ENCODE measurements at regions not wholly inside any gene's neighbourhood (a gene's known extent, or its start where the extent isn't known, plus 50 kb on each side); places are given as distances from the start of the nearest gene placed in this dataset.
A peak's percentile ranks its signal among the peaks of the same experiment; 100 is the strongest.

DNA sequence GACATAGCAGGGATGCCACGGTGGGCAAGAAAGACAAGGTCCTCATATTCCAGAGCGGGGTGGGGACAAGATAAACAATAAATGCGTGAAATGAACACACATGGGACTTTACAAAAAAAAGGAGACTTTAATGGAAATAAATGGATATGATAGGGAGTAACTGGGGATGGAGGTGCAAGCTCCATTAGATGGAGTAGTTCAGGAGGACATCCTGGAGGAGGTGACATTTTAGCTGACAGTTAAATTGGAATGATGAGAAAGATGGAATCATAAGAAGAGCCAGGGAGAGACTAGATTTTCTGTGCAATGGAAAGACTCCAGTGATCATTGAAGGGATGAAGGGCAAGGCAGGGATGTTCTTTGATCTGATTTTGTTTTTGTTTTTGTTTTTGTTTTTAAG is 83.6 kb upstream of the MYL10 start:
- Histone ChIP-seq H3K18ac (ENCODE audit: low read length) (no peak overlapping the region), H2AK5ac (ENCODE audit: low read depth, low read length) (no peak overlapping the region), H3K4me2 (ENCODE audit: insufficient read depth, low read length, poor library complexity, severe bottlenecking) (no peak overlapping the region), H3K27me3 (ENCODE audit: control insufficient read depth in 3 of 3, insufficient read depth in 3 of 3, low read depth in 1 of 3, low read length in 3 of 3) (peaks cover 0 to under 1% (median 0%) of the 10 kb centered on the region in 3 experiments), H4K8ac (ENCODE audit: low read depth, low read length) (no peak overlapping the region), H3K36me3 (replicated peaks in 1 of 2; ENCODE audit: control insufficient read depth in 2 of 2, insufficient read depth in 2 of 2, low read length in 2 of 2) (no peaks in the 10 kb centered on the region), H4K91ac (ENCODE audit: low read depth, low read length, poor library complexity) (no peak overlapping the region), H2BK12ac (ENCODE audit: low read length) (no peak overlapping the region), H3K14ac (ENCODE audit: low read length) (no peak overlapping the region), H3K4me1 (ENCODE audit: control insufficient read depth in 2 of 2, insufficient read depth in 1 of 2, low read depth in 1 of 2, low read length in 2 of 2) (no peaks in the 10 kb centered on the region), H2BK5ac (ENCODE audit: low read length) (no peak overlapping the region), H3K23ac (ENCODE audit: low read depth, low read length, poor library complexity) (no peak overlapping the region), H3K4me3 (ENCODE audit: low read length in 2 of 2) (no peak overlapping the region), H3K27ac (replicated peaks; ENCODE audit: low read length) (no peak overlapping the region), H3K4ac (ENCODE audit: low read length) (no peak overlapping the region), H2BK15ac (ENCODE audit: low read length) (no peak overlapping the region), H3K79me1 (ENCODE audit: low read depth, low read length) (no peaks in the 10 kb centered on the region), H2AFZ (ENCODE audit: low read length) (no peak overlapping the region), H3K9me3 (replicated peaks in 1 of 2; ENCODE audit: control insufficient read depth in 2 of 2, insufficient read depth in 1 of 2, low read depth in 1 of 2, low read length in 2 of 2) (no peaks in the 10 kb centered on the region), H2BK120ac (ENCODE audit: low read depth, low read length) (no peak overlapping the region), H3K9ac (ENCODE audit: low read depth, low read length, poor library complexity) (no peak overlapping the region)
- DNase-seq (ENCODE audit: low spot score): no peak
- WGBS, 2 donors (ENCODE audit: extremely low coverage in 2 of 2, insufficient read length in 2 of 2, insufficient replicate concordance in 1 of 2): no CpG with 5 or more reads among the region's 3 CpGs

DNA sequence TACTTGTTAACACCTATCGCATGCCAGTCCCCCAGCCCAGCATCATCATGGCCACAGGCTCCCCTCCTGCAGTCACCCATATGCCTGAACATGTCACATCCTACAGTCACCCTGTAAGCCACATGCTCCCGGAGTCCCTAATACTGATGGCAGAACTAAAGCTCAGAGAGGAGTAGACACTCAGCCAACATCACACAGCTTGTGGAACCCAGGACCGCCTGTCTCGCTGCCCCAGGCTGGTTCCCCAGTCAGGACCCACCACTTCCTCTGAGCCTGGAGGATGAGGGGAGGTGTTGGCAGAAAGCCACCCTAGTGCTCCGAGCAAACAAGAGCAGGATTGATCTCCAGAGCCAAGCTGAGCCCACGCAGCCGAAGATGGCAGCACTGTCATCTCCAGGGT is 85.0 kb upstream of the MYL10 start:
- no peak overlapping the region for H3K4me2 ChIP-seq (ENCODE audit: insufficient read depth, low read length, poor library complexity, severe bottlenecking)
- H3K4me1 ChIP-seq (ENCODE audit: control insufficient read depth in 2 of 2, insufficient read depth in 1 of 2, low read depth in 1 of 2, low read length in 2 of 2): no peaks in the 10 kb centered on the region
- no peak overlapping the region for H2BK5ac ChIP-seq (ENCODE audit: low read length)
- H2AK5ac ChIP-seq (ENCODE audit: low read depth, low read length): no peak overlapping the region
- H3K14ac ChIP-seq (ENCODE audit: low read length): peak overlapping the region; percentile 1
- H4K91ac ChIP-seq (ENCODE audit: low read depth, low read length, poor library complexity): no peak overlapping the region
- H3K9ac ChIP-seq (ENCODE audit: low read depth, low read length, poor library complexity): no peak overlapping the region
- peak overlapping the region; percentile 10 for H2BK12ac ChIP-seq (ENCODE audit: low read length)
- no peaks in the 10 kb centered on the region for H3K36me3 ChIP-seq (replicated peaks in 1 of 2; ENCODE audit: control insufficient read depth in 2 of 2, insufficient read depth in 2 of 2, low read length in 2 of 2)
- H4K8ac ChIP-seq (ENCODE audit: low read depth, low read length): no peak overlapping the region
- no peak overlapping the region for H3K4ac ChIP-seq (ENCODE audit: low read length)
- H3K4me3 ChIP-seq (ENCODE audit: low read length in 2 of 2): no peak overlapping the region
- no peaks in the 10 kb centered on the region for H3K9me3 ChIP-seq (replicated peaks in 1 of 2; ENCODE audit: control insufficient read depth in 2 of 2, insufficient read depth in 1 of 2, low read depth in 1 of 2, low read length in 2 of 2)
- H3K79me1 ChIP-seq (ENCODE audit: low read depth, low read length): no peaks in the 10 kb centered on the region
- no peak overlapping the region for H3K27ac ChIP-seq (replicated peaks; ENCODE audit: low read length)
- no peak for DNase-seq (ENCODE audit: low spot score)
- no peak overlapping the region for H3K23ac ChIP-seq (ENCODE audit: low read depth, low read length, poor library complexity)
- H2BK120ac ChIP-seq (ENCODE audit: low read depth, low read length): no peak overlapping the region
- H2BK15ac ChIP-seq (ENCODE audit: low read length): no peak overlapping the region
- no peaks in the 10 kb centered on the region for H3K27me3 ChIP-seq (ENCODE audit: control insufficient read depth in 3 of 3, insufficient read depth in 3 of 3, low read depth in 1 of 3, low read length in 3 of 3)
- H2AFZ ChIP-seq (ENCODE audit: low read length): no peak overlapping the region
- WGBS, 2 donors (ENCODE audit: extremely low coverage in 2 of 2, insufficient read length in 2 of 2, insufficient replicate concordance in 1 of 2): no CpG with 5 or more reads among the region's 7 CpGs
- H3K18ac ChIP-seq (ENCODE audit: low read length): no peak overlapping the region

DNA sequence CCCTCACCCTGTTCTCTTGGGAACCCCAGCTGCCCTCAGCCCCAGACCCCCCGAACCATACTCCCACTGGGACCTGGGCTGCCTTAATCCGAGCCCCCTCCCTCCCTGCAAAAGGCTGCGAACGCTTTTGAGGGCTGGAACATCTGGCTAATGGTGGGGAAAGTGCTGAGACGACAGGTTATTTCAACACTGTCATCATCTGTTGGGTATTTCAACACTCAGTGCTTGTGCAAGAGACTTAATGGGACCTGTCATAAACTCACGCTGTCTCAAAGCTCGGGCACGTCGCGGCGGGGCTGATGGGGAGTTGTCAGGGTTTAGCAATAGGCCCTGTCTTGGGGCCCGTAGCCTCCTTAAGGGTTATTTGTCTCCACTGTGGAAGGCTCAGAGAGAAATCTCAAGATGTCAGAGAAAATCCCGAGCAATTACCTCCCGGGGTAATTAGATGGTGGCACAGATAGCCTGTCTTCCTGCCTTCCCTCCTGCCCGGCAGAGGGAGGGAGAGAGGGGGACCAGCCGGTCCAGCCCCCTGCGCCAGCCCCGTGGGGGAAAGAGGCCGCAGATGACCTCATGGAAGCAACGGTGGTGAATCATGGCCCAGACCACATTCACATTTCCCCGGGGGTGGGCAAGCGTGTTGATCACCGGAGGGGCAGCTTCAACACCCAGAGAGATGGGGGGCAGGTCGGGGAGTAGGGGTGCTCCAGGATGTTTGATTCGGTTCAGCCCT is 88.7 kb upstream of the MYL10 start:
- H3K14ac ChIP-seq (ENCODE audit: low read length): no peak overlapping the region
- H3K27me3 ChIP-seq (ENCODE audit: control insufficient read depth in 3 of 3, insufficient read depth in 3 of 3, low read depth in 1 of 3, low read length in 3 of 3): no peaks in the 10 kb centered on the region
- H2AK5ac ChIP-seq (ENCODE audit: low read depth, low read length): no peak overlapping the region
- H4K91ac ChIP-seq (ENCODE audit: low read depth, low read length, poor library complexity): no peak overlapping the region
- no peak overlapping the region for H3K23ac ChIP-seq (ENCODE audit: low read depth, low read length, poor library complexity)
- no peak overlapping the region for H3K9ac ChIP-seq (ENCODE audit: low read depth, low read length, poor library complexity)
- no peak overlapping the region for H3K4me2 ChIP-seq (ENCODE audit: insufficient read depth, low read length, poor library complexity, severe bottlenecking)
- H3K9me3 ChIP-seq (replicated peaks in 1 of 2; ENCODE audit: control insufficient read depth in 2 of 2, insufficient read depth in 1 of 2, low read depth in 1 of 2, low read length in 2 of 2): no peaks in the 10 kb centered on the region
- H3K18ac ChIP-seq (ENCODE audit: low read length): peak overlapping the region; percentile 76
- H3K4me1 ChIP-seq (ENCODE audit: control insufficient read depth in 2 of 2, insufficient read depth in 1 of 2, low read depth in 1 of 2, low read length in 2 of 2): no peaks in the 10 kb centered on the region
- H2BK15ac ChIP-seq (ENCODE audit: low read length): peak overlapping the region; percentile 86
- H2BK12ac ChIP-seq (ENCODE audit: low read length): no peak overlapping the region
- no peak overlapping the region for H4K8ac ChIP-seq (ENCODE audit: low read depth, low read length)
- no peak for DNase-seq (ENCODE audit: low spot score)
- no CpG with 5 or more reads among the region's 25 CpGs for WGBS, 2 donors (ENCODE audit: extremely low coverage in 2 of 2, insufficient read length in 2 of 2, insufficient replicate concordance in 1 of 2)
- H3K36me3 ChIP-seq (replicated peaks in 1 of 2; ENCODE audit: control insufficient read depth in 2 of 2, insufficient read depth in 2 of 2, low read length in 2 of 2): no peaks in the 10 kb centered on the region
- no peak overlapping the region for H3K4ac ChIP-seq (ENCODE audit: low read length)
- H3K4me3 ChIP-seq (ENCODE audit: low read length in 2 of 2): no peak overlapping the region
- H3K27ac ChIP-seq (replicated peaks; ENCODE audit: low read length): no peak overlapping the region
- peak overlapping the region; percentile 2 for H2BK5ac ChIP-seq (ENCODE audit: low read length)
- H2BK120ac ChIP-seq (ENCODE audit: low read depth, low read length): no peak overlapping the region
- peak overlapping the region; percentile 49 for H2AFZ ChIP-seq (ENCODE audit: low read length)
- H3K79me1 ChIP-seq (ENCODE audit: low read depth, low read length): no peaks in the 10 kb centered on the region

DNA sequence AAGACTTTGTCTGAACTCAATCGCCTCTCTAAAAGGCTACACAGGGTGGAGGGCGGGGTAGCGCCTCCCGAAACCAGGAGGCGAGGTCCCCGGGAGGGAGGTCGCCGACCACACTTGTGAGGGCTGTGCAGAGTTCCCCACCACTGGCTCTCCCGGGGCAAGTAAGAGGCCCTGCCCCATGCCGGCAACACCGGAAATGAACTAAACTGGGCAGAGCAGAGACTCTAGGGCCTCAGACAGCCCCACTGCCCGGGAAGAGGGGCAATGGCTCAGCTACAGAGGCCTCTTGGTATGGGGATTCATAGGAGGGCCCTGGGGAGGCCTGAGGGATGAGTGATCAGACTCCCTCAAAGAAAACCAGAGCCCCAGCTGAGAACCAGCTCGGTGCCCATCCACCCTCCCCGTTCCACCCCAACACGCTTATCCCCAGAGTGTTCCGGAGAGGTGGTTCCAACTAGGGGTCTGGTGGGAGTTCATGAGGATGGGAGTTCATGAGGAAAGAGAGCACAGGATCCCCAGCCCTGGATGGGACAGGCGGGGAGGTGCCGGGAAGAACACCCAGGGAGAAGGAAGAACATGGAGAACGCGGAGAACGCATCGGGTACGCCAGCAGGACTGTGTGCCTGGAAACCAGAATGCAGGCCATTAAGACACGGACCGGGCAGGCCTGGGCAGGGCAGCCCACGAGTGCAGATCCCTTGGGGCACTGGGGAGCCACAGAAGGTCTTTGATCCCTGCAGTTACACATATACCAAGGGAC is 89.4 kb upstream of the MYL10 start:
- H3K4me3 ChIP-seq (ENCODE audit: low read length in 2 of 2): no peak overlapping the region
- H2AFZ ChIP-seq (ENCODE audit: low read length): peak overlapping the region; percentile 49
- no peak overlapping the region for H3K4ac ChIP-seq (ENCODE audit: low read length)
- H3K79me1 ChIP-seq (ENCODE audit: low read depth, low read length): no peaks in the 10 kb centered on the region
- peak overlapping the region; percentile 86 for H2BK15ac ChIP-seq (ENCODE audit: low read length)
- H3K9ac ChIP-seq (ENCODE audit: low read depth, low read length, poor library complexity): no peak overlapping the region
- H3K14ac ChIP-seq (ENCODE audit: low read length): peak overlapping the region; percentile 84
- H2BK120ac ChIP-seq (ENCODE audit: low read depth, low read length): no peak overlapping the region
- WGBS, 2 donors (ENCODE audit: extremely low coverage in 2 of 2, insufficient read length in 2 of 2, insufficient replicate concordance in 1 of 2): no CpG with 5 or more reads among the region's 26 CpGs
- H3K18ac ChIP-seq (ENCODE audit: low read length): peak overlapping the region; percentile 22
- H4K91ac ChIP-seq (ENCODE audit: low read depth, low read length, poor library complexity): no peak overlapping the region
- no peak overlapping the region for H2BK12ac ChIP-seq (ENCODE audit: low read length)
- no peak for DNase-seq (ENCODE audit: low spot score)
- H2AK5ac ChIP-seq (ENCODE audit: low read depth, low read length): peak overlapping the region; percentile 71
- no peak overlapping the region for H3K23ac ChIP-seq (ENCODE audit: low read depth, low read length, poor library complexity)
- no peak overlapping the region for H4K8ac ChIP-seq (ENCODE audit: low read depth, low read length)
- H3K4me1 ChIP-seq (ENCODE audit: control insufficient read depth in 2 of 2, insufficient read depth in 1 of 2, low read depth in 1 of 2, low read length in 2 of 2): no peaks in the 10 kb centered on the region
- no peaks in the 10 kb centered on the region for H3K27me3 ChIP-seq (ENCODE audit: control insufficient read depth in 3 of 3, insufficient read depth in 3 of 3, low read depth in 1 of 3, low read length in 3 of 3)
- H3K36me3 ChIP-seq (replicated peaks in 1 of 2; ENCODE audit: control insufficient read depth in 2 of 2, insufficient read depth in 2 of 2, low read length in 2 of 2): no peaks in the 10 kb centered on the region
- peak overlapping the region; percentile 2 for H2BK5ac ChIP-seq (ENCODE audit: low read length)
- no peaks in the 10 kb centered on the region for H3K9me3 ChIP-seq (replicated peaks in 1 of 2; ENCODE audit: control insufficient read depth in 2 of 2, insufficient read depth in 1 of 2, low read depth in 1 of 2, low read length in 2 of 2)
- no peak overlapping the region for H3K27ac ChIP-seq (replicated peaks; ENCODE audit: low read length)
- no peak overlapping the region for H3K4me2 ChIP-seq (ENCODE audit: insufficient read depth, low read length, poor library complexity, severe bottlenecking)

Measured in neuronal stem cell (in vitro differentiated cells).